DND-41 (cell line): ENCODE measurements at regions not wholly inside any gene's neighbourhood (a gene's known extent, or its start where the extent isn't known, plus 50 kb on each side); places are given as distances from the start of the nearest gene placed in this dataset.

Source experiments
- ATAC-seq: fragments of 200-7000 bp; cut with Tn5 transposase; 3 replicates; pipeline ENCODE4 v1.9.1; 2021; ENCODE audit warnings: low read depth; ENCODE audit not compliant: insufficient read depth
- DNase-seq: peaks from one replicate; pipeline ENCODE4 v3.0.0-alpha.2; 2020
- H2AFZ ChIP-seq: 2 replicates; pipeline ENCODE4 v1.6.0; 2012; ENCODE audit warnings: low read depth, low read length
- H3K27ac ChIP-seq: 2 replicates; pipeline ENCODE4 v1.5.1; 2012; ENCODE audit warnings: low read length, inconsistent platforms
- H3K27me3 ChIP-seq: fragments of 200-600 bp; sonication (generic); 2 replicates; pipeline ENCODE4 v1.6.0; 2012; ENCODE audit warnings: low read length, mild to moderate bottlenecking, inconsistent platforms; ENCODE audit not compliant: insufficient read depth, poor library complexity
- H3K36me3 ChIP-seq: 2 replicates; pipeline ENCODE4 v1.5.1; 2012; ENCODE audit warnings: low read length, inconsistent platforms; ENCODE audit not compliant: insufficient read depth
- H3K4me1 ChIP-seq: 2 replicates; pipeline ENCODE4 v1.5.1; 2012; ENCODE audit warnings: mild to moderate bottlenecking, low read length; ENCODE audit not compliant: insufficient read depth
- H3K4me2 ChIP-seq: 2 replicates; pipeline ENCODE4 v1.6.0; 2012; ENCODE audit warnings: mild to moderate bottlenecking, moderate library complexity, low read length, inconsistent platforms; ENCODE audit not compliant: insufficient read depth
- H3K4me3 ChIP-seq, 2 experiments: fragments of 200-600 bp in 1 of 2; shearing (Covaris generic) in 1 of 2; 2 replicates each; pipeline ENCODE4 v1.5.1; 2012 to 2016; ENCODE audit warnings: inconsistent platforms in 2 of 2, low read length in 2 of 2, mild to moderate bottlenecking in 2 of 2, low read depth in 1 of 2, moderate library complexity in 1 of 2
- H3K79me2 ChIP-seq: 2 replicates; pipeline ENCODE4 v1.6.0; 2012; ENCODE audit warnings: low read length, inconsistent platforms; ENCODE audit not compliant: insufficient read depth
- H3K9ac ChIP-seq: 2 replicates; pipeline ENCODE4 v1.6.0; 2012; ENCODE audit warnings: low read depth, mild to moderate bottlenecking, inconsistent platforms, low read length, moderate library complexity
- H3K9me3 ChIP-seq: 2 replicates; pipeline ENCODE4 v1.5.1; 2012; ENCODE audit warnings: low read length, moderate library complexity, mild to moderate bottlenecking, inconsistent platforms; ENCODE audit not compliant: insufficient read depth, severe bottlenecking
- H4K20me1 ChIP-seq: 2 replicates; pipeline ENCODE4 v1.6.0; 2012; ENCODE audit warnings: low read length; ENCODE audit not compliant: insufficient read depth
- EZH2 ChIP-seq: IDR thresholded peaks from 3 replicates; pipeline ENCODE4 v1.6.1; 2012; ENCODE audit warnings: borderline replicate concordance, low read depth, mild to moderate bottlenecking, moderate library complexity, low read length, inconsistent platforms; ENCODE audit not compliant: severe bottlenecking
- TF ChIP-seq, protein P1 (sequence below): IDR thresholded peaks from 2 replicates; pipeline ENCODE4 v1.5.1; 2012; ENCODE audit warnings: borderline replicate concordance, low read length, moderate library complexity, mild to moderate bottlenecking; ENCODE audit not compliant: poor library complexity, severe bottlenecking; ENCODE audit errors: extremely low read depth

DNA sequence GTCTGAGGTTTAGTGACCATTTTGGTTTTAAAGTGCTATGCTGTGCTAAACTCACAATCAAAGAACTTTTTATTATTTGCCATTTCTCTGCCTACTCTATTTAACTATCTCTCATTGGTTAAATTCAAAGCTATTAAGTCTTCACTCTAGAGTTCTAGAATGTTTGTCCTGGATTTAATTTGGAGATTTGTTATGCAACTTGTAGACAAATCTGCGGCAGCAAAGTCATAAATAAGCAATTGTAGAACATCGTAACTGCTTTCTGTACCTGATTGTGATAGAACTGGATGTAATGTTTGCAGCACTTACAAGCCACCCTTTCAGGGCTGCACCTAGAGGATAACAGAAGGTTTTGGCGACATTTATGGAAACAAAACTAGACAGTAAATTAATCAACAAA is 566.5 kb upstream of the ADGRL2 start:
- Histone ChIP-seq H3K4me1 (no peaks in the 10 kb centered on the region), H4K20me1 (no peaks in the 10 kb centered on the region), H2AFZ (no peak overlapping the region), H3K27ac (no peak overlapping the region), H3K79me2 (no peaks in the 10 kb centered on the region), H3K27me3 (no peaks in the 10 kb centered on the region), H3K36me3 (no peaks in the 10 kb centered on the region), H3K9me3 (no peaks in the 10 kb centered on the region), H3K4me3 (no peak overlapping the region), H3K9ac (no peak overlapping the region), H3K4me2 (no peak overlapping the region)
- DNase-seq (no peak), ATAC-seq (no peak)
- TF ChIP-seq, protein P1, sequence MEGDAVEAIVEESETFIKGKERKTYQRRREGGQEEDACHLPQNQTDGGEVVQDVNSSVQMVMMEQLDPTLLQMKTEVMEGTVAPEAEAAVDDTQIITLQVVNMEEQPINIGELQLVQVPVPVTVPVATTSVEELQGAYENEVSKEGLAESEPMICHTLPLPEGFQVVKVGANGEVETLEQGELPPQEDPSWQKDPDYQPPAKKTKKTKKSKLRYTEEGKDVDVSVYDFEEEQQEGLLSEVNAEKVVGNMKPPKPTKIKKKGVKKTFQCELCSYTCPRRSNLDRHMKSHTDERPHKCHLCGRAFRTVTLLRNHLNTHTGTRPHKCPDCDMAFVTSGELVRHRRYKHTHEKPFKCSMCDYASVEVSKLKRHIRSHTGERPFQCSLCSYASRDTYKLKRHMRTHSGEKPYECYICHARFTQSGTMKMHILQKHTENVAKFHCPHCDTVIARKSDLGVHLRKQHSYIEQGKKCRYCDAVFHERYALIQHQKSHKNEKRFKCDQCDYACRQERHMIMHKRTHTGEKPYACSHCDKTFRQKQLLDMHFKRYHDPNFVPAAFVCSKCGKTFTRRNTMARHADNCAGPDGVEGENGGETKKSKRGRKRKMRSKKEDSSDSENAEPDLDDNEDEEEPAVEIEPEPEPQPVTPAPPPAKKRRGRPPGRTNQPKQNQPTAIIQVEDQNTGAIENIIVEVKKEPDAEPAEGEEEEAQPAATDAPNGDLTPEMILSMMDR, result no peak
- TF ChIP-seq EZH2, result no peak

DNA sequence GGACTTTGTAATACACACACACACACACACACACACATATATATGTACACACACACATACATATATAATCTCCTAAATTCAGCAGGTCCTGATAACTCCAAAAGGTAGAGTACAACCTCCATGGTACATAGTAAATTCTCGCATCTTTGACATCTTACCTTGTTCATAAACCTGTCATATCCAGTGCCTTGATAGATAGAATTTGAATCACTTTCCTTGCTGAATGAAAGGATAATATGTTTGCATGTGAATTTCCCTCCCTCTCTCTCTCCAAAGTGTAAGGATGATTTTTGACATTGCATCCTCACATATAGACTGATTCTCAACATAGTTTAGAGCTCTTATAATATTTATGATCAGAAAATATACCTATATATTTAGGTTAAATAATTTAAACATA is 567.1 kb upstream of the ADGRL2 start:
- no peak overlapping the region for H2AFZ ChIP-seq
- no peaks in the 10 kb centered on the region for H3K36me3 ChIP-seq
- TF ChIP-seq EZH2, result no peak
- TF ChIP-seq, protein P1, result no peak
- H3K79me2 ChIP-seq, result no peaks in the 10 kb centered on the region
- H3K27ac ChIP-seq, result no peak overlapping the region
- H3K4me2 ChIP-seq, result no peak overlapping the region
- H3K27me3 ChIP-seq, result no peaks in the 10 kb centered on the region
- no peak overlapping the region for H3K9ac ChIP-seq
- H3K4me1 ChIP-seq, result no peaks in the 10 kb centered on the region
- H4K20me1 ChIP-seq, result no peaks in the 10 kb centered on the region
- ATAC-seq (no peak), DNase-seq (no peak)
- H3K9me3 ChIP-seq, result no peaks in the 10 kb centered on the region
- no peak overlapping the region for H3K4me3 ChIP-seq

DNA sequence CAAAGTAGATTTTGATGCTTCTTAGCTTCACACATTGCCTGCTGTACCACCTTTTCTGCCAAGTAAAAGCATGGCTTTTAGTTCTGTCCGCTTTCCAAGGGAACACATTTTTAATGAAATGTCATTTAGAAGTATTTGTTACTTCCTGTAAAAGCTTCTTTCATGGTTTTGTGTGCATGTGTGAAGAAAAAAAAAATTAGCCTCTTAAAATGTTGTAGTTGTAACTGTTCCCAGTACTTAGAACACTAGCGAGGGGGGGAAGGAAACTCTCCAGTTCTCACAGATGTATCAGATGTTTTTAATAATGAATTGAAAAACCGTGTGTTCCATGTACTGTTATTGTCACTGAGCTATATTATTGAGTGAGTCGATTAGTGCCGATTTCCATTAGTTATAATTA is 568.3 kb upstream of the ADGRL2 start:
- Histone ChIP-seq H3K79me2 (no peaks in the 10 kb centered on the region), H3K9me3 (no peaks in the 10 kb centered on the region), H3K27me3 (no peaks in the 10 kb centered on the region), H4K20me1 (no peaks in the 10 kb centered on the region), H3K36me3 (no peaks in the 10 kb centered on the region), H2AFZ (no peak overlapping the region), H3K4me3 (no peak overlapping the region), H3K4me1 (no peaks in the 10 kb centered on the region), H3K27ac (no peak overlapping the region), H3K4me2 (no peak overlapping the region), H3K9ac (no peak overlapping the region)
- DNase-seq (no peak), ATAC-seq (no peak)
- TF ChIP-seq, protein P1, result no peak
- TF ChIP-seq EZH2, result no peak

DNA sequence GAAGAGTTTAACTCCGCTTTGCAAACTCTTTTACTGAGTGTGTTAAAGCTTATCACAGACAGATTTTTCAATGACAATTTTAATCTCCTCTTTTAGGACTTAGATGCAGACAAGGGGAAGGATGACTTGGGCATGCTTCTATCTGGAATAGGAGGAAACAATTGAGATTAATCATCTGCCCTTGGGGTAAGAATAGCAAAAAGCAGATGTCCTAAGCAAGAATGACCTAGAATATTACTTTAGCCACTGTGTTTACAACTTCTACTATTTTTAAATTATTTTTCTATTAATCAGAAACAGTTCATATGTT is 569.0 kb upstream of the ADGRL2 start:
- Histone ChIP-seq H2AFZ (no peak overlapping the region), H3K27ac (no peak overlapping the region), H4K20me1 (no peaks in the 10 kb centered on the region), H3K79me2 (no peaks in the 10 kb centered on the region), H3K36me3 (no peaks in the 10 kb centered on the region), H3K4me2 (no peak overlapping the region), H3K27me3 (no peaks in the 10 kb centered on the region), H3K4me1 (no peaks in the 10 kb centered on the region), H3K9me3 (no peaks in the 10 kb centered on the region), H3K9ac (no peak overlapping the region), H3K4me3 (no peak overlapping the region)
- ATAC-seq (no peak), DNase-seq (no peak)
- TF ChIP-seq, protein P1, result no peak
- no peak for TF ChIP-seq EZH2
